ENCODE measurements at regions not wholly inside any gene's neighbourhood (a gene's known extent, or its start where the extent isn't known, plus 50 kb on each side); places are given as distances from the start of the nearest gene placed in this dataset.

DNA sequence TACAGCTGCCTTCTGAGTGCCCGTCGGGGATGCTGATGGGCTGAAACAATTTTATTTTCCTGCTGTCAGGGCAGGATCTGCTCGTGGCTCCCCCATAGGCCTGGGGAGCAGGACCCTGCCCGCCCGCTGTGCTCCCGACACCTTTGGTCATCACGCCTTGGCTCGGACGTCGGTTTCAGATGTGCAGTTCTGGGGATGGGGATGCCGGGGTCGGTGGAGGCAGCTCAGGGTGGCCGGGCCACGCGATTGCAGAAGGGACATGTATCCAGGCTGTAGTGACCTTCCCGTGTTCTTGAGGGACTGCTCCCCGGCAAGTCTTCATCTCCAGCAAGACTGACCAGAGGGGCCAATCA lies 1150.5 kb downstream of the BRD1 start:
- Mint-ChIP-seq H3K4me1 (no peaks in the 10 kb centered on the region), H3K4me3 (no peak overlapping the region), H3K27ac (no peak overlapping the region), H3K27me3 (no peaks in the 10 kb centered on the region), H3K9me3 (peaks cover under 1 to 12% (median 5%) of the 10 kb centered on the region in 3 donors), H3K36me3 (no peaks in the 10 kb centered on the region)

DNA sequence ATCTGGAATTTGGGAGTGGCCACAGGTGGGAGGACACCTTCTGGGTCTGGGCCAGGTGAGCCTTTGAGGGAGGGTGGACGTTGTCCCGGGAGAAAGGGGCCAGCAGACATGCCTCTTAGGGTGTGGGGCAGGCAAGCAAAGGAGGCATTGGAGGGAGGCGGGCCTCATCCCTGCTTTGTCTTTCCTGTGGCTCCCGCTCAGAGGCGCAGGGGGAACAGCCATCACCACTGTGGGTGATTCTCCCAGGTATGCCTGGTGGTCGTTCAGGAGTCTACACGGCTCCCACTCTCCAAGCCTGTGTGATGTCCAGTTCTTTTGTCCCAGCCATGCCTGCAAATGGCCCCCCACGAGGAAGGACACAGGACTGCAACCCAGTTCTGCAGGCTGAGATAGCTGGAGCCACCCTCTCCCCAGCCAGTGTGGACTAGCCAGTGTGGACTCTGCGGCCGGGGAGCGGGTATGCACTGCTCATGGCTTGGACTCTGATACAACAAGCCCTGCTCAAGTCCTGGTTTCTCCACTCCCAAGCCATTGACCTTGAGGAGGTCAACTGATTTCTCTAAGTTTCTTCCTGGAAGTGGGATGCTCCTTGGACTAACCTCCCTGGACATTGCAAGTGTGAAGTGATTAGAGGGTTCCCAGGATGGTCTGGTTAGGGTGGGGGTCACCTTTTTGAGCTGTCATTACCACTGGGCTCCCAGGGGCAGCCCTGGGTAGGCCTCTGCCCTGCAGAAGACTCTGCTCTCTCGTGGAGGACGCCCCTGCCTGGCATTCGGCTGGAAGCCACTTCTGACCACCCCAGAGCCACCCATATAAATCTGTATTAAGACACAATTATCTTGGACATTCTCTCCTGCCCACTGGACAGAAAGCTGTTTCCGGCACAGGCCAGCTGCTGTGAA lies 1151.2 kb downstream of the BRD1 start:
- Mint-ChIP-seq H3K4me1 (no peaks in the 10 kb centered on the region), H3K36me3 (no peaks in the 10 kb centered on the region), H3K27me3 (no peaks in the 10 kb centered on the region), H3K27ac (no peak overlapping the region), H3K4me3 (no peak overlapping the region), H3K9me3 (peaks cover 5 to 14% (median 6%) of the 10 kb centered on the region in 3 donors)

- no peak overlapping the region for H3K27ac Mint-ChIP-seq
- H3K4me1 Mint-ChIP-seq: no peaks in the 10 kb centered on the region
- H3K36me3 Mint-ChIP-seq: no peaks in the 10 kb centered on the region
- no peak overlapping the region for H3K4me3 Mint-ChIP-seq
- H3K9me3 Mint-ChIP-seq: peaks cover 5 to 14% (median 6%) of the 10 kb centered on the region in 3 donors
- H3K27me3 Mint-ChIP-seq: no peaks in the 10 kb centered on the region
These were observed 1151.9 kb downstream of the BRD1 start for GRCh38 chr22:48675830-48676145.

GRCh38 chr22:48675141-48675829 lies 1152.4 kb downstream of the BRD1 start:
- Mint-ChIP-seq H3K27me3 (no peaks in the 10 kb centered on the region), H3K9me3 (peaks cover 5 to 14% (median 6%) of the 10 kb centered on the region in 3 donors), H3K36me3 (no peaks in the 10 kb centered on the region), H3K4me3 (no peak overlapping the region), H3K27ac (no peak overlapping the region), H3K4me1 (no peaks in the 10 kb centered on the region)

GRCh38 chr22:48673806-48674500 lies 1153.7 kb downstream of the BRD1 start:
- H3K27ac Mint-ChIP-seq: no peak overlapping the region
- no peak overlapping the region for H3K4me3 Mint-ChIP-seq
- H3K4me1 Mint-ChIP-seq: no peaks in the 10 kb centered on the region
- no peaks in the 10 kb centered on the region for H3K27me3 Mint-ChIP-seq
- no peaks in the 10 kb centered on the region for H3K36me3 Mint-ChIP-seq
- H3K9me3 Mint-ChIP-seq: peaks cover 5 to 14% (median 6%) of the 10 kb centered on the region in 3 donors

GRCh38 chr22:48672387-48672786 lies 1155.3 kb downstream of the BRD1 start:
- Mint-ChIP-seq H3K27ac (no peak overlapping the region), H3K4me3 (no peak overlapping the region), H3K36me3 (no peaks in the 10 kb centered on the region), H3K27me3 (no peaks in the 10 kb centered on the region), H3K4me1 (no peaks in the 10 kb centered on the region), H3K9me3 (peaks cover 5 to 14% (median 6%) of the 10 kb centered on the region in 3 donors)

DNA sequence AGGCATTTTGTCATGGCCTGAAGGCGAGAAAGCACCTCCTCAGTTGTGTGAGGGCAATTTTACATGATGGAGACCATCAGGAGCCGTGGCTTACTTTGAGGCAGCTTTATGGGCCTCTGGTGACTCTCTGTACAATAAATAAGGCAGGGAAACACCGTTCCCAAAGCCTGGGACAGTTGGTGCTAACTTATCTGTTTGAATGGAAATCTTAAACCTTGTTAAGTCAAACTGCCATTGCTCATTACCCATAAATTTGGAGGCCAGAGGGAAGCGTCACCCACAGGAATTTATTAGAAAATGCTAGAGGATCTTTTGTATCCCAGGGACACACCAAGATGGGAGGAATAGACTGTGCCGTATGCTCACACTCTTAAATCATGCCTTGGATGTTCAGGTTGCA lies 1156.9 kb downstream of the BRD1 start:
- peaks cover 7 to 14% (median 10%) of the 10 kb centered on the region in 3 donors for H3K9me3 Mint-ChIP-seq
- no peaks in the 10 kb centered on the region for H3K4me1 Mint-ChIP-seq
- no peaks in the 10 kb centered on the region for H3K36me3 Mint-ChIP-seq
- H3K27me3 Mint-ChIP-seq: no peaks in the 10 kb centered on the region
- H3K27ac Mint-ChIP-seq: no peak overlapping the region
- H3K4me3 Mint-ChIP-seq: no peak overlapping the region

DNA sequence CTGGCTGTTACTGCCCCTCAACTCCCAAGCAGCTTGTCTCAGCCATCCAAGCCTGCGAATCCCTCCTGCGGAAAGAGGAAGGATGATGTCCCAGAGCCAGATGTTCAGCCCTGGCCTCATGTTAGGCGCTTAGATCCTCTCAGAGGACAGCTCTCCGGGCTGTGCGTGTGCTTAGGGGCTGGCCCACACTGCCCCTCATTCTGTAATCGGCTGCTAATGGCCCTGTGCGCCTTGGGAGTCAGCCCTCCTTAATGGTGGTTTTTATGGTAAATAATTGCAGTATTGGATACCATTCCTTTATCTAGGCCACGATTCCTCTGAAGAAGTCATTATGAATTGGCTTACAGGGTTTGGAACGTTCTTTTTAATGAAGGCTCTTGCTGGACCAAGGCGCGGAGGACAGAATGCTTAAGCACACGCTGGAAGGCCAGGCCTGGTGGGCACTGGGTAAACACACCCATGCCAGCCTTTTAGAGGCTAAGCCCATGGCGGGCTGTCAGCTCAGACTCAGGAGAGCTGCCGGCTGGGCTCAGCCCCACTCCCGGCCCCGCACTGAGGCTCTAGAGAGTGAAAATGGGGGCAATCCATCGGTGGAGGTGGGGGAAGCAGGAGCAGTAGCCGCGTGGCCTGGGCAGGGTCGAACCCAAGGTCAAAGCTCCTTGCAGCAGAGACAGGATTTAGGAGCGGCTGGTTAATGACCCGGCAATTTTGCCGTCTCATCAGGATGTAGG lies 1157.5 kb downstream of the BRD1 start:
- H3K4me3 Mint-ChIP-seq: no peak overlapping the region
- H3K36me3 Mint-ChIP-seq: no peaks in the 10 kb centered on the region

DNA sequence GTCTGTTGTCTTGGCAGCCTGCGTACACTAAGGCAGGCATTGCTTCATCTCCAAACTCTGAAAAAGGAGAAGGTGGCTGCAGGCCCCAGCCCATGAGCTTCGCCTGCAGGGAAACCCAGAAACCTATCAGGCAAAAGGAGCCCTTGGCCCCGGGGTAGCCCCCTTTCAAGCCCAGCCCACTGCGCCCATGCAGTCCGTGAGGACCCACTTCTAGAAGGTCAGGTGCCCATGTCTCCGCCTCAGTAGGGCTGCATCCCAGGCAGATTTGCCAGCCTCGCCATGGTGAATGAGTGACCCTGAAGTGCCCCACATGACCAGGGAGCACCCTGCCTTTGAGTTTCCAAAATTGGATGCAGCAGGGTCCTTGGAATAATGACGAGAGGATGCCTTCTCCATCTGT lies 1158.4 kb downstream of the BRD1 start:
- no peaks in the 10 kb centered on the region for H3K27me3 Mint-ChIP-seq
- H3K9me3 Mint-ChIP-seq: peaks cover 10 to 25% (median 19%) of the 10 kb centered on the region in 3 donors
- H3K4me1 Mint-ChIP-seq: no peaks in the 10 kb centered on the region
- no peaks in the 10 kb centered on the region for H3K36me3 Mint-ChIP-seq
- H3K4me3 Mint-ChIP-seq: no peak overlapping the region
- no peak overlapping the region for H3K27ac Mint-ChIP-seq

More for the DNA sequence above, 1157.5 kb downstream of the BRD1 start:
- Mint-ChIP-seq H3K4me1 (no peaks in the 10 kb centered on the region), H3K27me3 (no peaks in the 10 kb centered on the region), H3K9me3 (peaks cover 10 to 18% (median 13%) of the 10 kb centered on the region in 3 donors), H3K27ac (no peak overlapping the region)

GRCh38 chr22:48667289-48667688 lies 1160.4 kb downstream of the BRD1 start:
- Mint-ChIP-seq H3K9me3 (peaks cover 5 to 22% (median 20%) of the 10 kb centered on the region in 3 donors), H3K27me3 (no peaks in the 10 kb centered on the region), H3K4me3 (no peak overlapping the region), H3K27ac (no peak overlapping the region), H3K36me3 (no peaks in the 10 kb centered on the region), H3K4me1 (no peaks in the 10 kb centered on the region)

DNA sequence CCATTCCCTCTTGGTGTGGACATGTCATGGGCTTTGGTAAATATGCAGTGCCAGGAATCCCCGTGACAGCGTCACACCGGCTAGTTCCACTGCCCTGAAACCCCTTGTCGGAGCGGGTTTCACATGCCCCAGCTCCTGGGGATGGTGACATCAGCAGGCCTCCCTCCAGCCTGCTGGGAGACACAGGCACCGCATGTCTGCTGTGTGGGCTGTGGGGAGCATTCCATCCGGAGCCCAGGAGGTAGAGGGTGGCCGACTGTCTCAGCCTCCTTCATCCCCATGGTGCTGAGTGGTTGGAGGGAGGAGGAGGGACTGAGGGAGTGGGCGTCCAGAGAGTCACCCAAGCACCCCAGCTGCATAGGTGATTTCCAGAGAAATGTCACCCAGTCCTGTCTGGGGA lies 1161.1 kb downstream of the BRD1 start:
- peaks cover 6 to 18% (median 15%) of the 10 kb centered on the region in 3 donors for H3K9me3 Mint-ChIP-seq

GRCh38 chr22:48665311-48665995 lies 1162.2 kb downstream of the BRD1 start:
- Mint-ChIP-seq H3K27ac (no peak overlapping the region), H3K36me3 (no peaks in the 10 kb centered on the region), H3K4me1 (no peaks in the 10 kb centered on the region), H3K4me3 (no peak overlapping the region), H3K9me3 (peaks cover 5 to 18% (median 15%) of the 10 kb centered on the region in 3 donors), H3K27me3 (no peaks in the 10 kb centered on the region)

More for the DNA sequence above, 1161.1 kb downstream of the BRD1 start:
- Mint-ChIP-seq H3K36me3 (no peaks in the 10 kb centered on the region), H3K27me3 (no peaks in the 10 kb centered on the region), H3K4me3 (no peak overlapping the region), H3K4me1 (no peaks in the 10 kb centered on the region), H3K27ac (no peak overlapping the region)

GRCh38 chr22:48664586-48664985 lies 1163.1 kb downstream of the BRD1 start:
- H3K4me1 Mint-ChIP-seq: no peaks in the 10 kb centered on the region
- no peaks in the 10 kb centered on the region for H3K27me3 Mint-ChIP-seq
- H3K4me3 Mint-ChIP-seq: no peak overlapping the region
- H3K27ac Mint-ChIP-seq: no peak overlapping the region
- H3K36me3 Mint-ChIP-seq: no peaks in the 10 kb centered on the region
- peaks cover 5 to 18% (median 15%) of the 10 kb centered on the region in 3 donors for H3K9me3 Mint-ChIP-seq

DNA sequence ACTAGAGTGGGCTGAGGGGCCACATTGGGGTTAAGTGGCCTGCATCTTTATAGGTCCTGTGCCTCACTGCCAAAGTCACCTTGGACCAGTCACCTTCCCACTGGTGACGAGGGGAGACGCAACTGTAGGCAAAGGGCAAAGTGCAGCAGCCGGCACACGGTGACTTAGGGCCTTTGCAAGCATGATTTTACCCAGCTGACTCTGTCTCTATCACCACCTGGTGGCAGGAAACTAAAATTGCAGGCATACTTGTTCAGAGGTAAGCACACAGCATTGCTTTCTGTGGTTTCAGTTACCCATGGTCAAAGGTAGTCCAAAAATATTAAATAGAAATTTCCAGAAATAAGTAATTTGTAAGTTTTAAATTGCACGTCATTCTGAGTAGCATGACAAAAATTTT lies 1164.4 kb downstream of the BRD1 start:
- no peaks in the 10 kb centered on the region for H3K27me3 Mint-ChIP-seq
- H3K27ac Mint-ChIP-seq: no peak overlapping the region
- no peak overlapping the region for H3K4me3 Mint-ChIP-seq
- H3K9me3 Mint-ChIP-seq: peaks cover 5 to 18% (median 15%) of the 10 kb centered on the region in 3 donors
- H3K36me3 Mint-ChIP-seq: no peaks in the 10 kb centered on the region
- no peaks in the 10 kb centered on the region for H3K4me1 Mint-ChIP-seq
